ENCODE measurements at regions not wholly inside any gene's neighbourhood (a gene's known extent, or its start where the extent isn't known, plus 50 kb on each side); places are given as distances from the start of the nearest gene placed in this dataset.
"Not testable (repeated sequence)": the region's sequence is repeated elsewhere in the genome, so short reads cannot be mapped to it uniquely, and the experiment has no call there.

DNA sequence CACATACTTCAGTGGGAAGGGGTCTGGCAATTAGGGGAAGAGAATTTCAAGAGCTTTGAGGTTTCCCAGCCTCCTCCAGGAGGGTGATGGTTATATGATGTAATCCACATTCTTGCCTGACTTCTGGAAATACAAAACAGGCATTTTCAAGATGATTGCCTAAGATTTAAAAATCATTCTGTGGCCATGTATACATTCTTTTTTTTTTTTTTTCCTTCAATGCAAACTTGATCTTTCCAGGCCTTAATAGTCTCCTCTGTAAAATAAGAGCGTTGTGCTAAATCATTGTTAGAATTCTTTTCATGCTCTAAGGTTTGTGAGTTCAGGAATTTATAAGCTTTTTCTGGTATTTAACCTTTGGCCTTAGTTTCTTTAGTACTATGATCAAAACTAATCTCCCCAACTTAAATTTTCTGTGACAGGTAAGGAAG, 192.3 kb upstream of the HMCN1 start:
- no peak for DNase-seq (ENCODE audit: low read depth in 2 of 2)

DNA sequence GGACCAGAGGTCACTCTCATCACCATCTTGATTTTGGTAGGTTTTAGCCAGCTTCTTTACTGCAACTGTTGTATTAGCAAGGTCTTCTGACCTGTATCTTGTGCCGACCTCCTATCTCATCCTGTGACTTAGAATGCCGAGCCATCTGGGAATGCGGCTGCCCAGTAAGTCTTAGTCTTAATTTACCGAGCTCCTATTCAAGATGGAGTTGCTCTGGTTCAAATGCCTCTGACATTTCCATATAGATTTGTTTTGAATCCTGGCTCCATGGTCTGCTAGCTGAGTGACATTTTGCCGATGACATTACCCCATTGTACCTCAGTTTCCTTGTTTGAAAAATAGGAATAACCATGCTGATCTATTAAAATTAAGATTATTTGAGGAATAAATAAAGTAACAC, 193.9 kb upstream of the HMCN1 start:
- no peak for DNase-seq (ENCODE audit: low read depth in 2 of 2)

DNA sequence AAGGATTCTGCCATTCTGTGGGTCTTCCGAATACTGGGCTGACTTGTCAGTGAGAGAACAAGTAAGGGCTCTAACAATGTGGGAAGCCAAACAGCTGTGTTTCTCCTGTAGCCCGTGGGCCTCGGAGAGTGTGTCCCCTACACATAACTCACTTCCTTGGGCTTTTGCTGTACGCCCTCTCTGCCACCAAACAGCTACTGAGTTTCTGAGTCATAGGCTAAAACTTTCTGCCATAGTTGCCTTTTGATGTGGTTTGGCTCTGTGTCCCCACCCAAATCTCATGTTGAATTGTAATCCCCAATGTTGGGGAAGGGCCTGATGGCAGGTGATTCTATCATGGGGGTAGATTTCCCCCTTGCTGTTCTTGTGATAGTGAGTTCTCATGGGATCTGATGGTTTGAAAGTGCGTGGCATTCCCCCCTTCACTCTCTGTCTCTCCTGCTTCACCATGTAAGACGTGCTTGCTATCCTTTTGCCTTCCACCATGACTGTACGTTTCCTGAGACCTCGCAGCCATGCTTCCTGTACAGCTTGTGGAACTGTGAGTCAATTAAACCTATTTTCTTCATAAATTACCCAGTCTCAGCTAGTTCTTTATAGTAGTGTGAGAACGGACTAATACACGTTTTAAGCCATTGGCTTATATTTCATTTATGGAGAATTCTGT, 194.8 kb upstream of the HMCN1 start:
- no peak for DNase-seq (ENCODE audit: low read depth in 2 of 2)

DNA sequence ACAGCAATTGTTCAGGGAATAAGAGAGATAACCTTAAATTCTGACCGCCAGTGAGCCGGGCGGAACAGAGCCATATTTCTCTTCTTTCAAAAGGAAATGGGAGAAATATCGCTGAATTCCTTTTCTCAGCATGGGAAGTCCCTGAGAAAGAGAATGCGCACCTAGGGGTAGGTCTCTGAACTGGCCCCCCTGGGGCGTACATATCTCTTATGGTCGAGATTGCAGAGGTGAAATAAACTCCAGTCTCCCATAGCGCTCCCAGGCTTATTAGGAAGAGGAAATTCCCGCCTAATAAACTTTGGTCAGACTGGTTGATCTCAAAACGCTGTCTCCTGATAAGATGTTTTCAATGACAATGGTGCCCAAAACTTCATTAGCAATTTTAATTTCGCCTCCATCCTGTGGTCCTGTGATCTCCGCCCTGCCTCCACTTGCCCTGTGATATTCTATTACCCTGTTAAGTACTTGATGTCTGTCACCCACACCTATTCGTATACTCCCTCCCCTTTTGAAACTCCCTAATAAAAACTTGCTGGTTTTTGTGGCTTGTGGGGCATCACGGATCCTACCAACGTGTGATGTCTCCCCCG, 195.8 kb upstream of the HMCN1 start:
- DNase-seq (ENCODE audit: low read depth in 2 of 2), result not testable (repeated sequence)

DNA sequence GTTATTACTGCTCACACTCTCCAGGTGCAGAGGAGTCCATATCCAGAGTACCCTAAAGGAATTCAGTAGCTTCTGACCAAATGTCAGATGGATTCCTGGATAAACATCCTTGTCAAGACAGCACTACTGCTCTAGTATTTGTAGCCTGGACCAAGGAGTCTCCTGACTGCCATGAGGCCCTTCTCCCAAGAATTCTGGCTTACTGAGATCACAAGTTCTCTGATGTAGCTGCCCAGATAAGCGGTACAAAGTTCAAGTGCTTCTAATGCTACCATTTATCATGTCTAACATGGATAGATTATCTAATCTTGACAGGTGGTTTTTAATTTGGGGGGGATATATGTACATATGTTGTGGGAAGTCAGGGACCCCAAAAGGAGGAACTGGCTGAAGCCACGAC, 196.6 kb upstream of the HMCN1 start:
- DNase-seq (ENCODE audit: low read depth in 2 of 2), result no peak

DNA sequence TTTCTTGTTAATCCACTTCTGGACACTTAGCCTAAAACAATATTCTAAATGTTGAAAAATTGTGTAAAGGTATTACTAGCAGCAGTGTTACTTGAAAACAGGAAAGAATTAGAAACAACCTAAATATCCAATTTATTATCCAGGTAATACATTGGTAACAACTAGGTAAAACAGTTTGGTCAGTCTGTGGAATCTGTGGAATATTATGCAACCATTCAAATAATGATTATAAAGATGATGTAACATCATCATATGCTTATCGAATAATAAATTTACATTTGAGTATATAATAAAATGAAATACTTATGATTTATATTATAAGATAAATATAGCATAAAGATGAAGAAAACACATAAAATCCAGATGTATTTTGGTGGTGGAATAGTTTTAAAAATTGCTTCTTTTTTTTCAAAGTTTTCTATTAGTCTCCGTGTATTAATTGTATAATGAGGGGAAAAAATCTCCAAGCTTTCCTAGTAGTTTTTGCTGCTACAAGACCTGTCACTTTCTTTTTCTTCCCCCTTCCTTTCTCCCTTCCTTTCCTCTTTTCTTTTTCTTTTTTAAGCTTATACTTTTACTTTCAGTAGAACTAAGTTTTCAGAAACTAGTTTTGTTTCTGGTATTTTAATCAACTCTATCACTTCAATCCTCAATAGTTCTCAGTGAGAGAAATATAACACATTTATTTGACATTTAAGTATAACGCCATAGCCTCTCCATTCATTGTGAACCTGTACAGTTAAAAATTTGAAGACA, 197.8 kb upstream of the HMCN1 start:
- no peak for DNase-seq (ENCODE audit: low read depth in 2 of 2)

DNA sequence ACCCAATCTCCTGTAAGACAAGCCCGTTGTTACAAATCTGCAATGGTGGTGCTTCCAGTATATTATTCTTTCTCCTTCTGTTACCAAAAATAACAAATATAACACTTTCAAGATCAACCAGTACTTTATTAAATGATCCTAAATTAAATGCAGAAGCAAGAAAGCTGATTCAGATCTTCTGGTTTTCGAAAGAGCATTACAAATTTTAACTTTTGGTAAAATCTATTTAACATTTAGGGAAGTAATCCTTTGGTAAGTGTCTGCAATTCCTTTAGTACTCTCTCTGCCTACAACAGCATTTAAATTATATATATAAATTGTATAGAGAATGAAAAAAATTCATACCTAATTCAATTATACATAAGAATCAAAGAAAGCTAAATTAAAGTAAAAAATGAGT, 198.6 kb upstream of the HMCN1 start:
- no peak for DNase-seq (ENCODE audit: low read depth in 2 of 2)

DNA sequence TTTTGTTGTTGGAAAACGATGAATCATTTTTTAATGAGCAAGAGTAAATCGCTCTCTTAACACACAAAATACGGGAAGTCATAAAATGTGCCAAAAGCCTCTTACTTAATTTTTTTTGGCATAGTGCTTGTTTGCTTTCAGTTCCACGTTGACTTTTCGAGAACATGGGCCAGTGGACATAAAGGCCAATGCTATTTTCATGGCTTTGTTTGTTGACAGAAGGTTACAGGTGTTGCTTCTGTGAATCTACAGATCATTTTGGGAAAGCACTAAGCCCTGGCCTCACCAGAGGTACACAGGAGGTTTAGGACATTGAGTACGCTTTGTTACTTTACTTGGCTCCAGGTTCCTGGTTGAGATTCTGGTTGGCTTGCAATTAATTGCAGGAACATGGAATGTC, 199.4 kb upstream of the HMCN1 start:
- no peak for DNase-seq (ENCODE audit: low read depth in 2 of 2)

DNA sequence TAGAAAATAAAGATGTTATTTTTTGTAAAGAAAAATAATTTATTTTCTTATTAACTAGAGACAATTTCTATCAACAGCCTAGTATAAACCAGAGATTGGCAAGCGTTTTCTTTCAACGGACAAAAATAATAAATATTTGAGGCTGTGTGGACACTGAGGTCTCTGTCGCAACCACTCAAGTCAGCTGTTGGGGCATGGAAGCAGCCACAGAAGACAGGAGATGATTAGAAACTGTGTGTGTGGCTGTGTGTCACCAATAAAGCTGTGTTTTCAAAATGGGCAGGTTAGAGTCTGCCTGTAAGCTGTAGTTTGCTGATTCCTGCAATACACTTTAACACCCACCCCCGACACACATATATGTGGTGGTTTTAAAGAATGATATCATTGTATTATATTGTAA, 200.6 kb upstream of the HMCN1 start:
- DNase-seq (ENCODE audit: low read depth in 2 of 2), result no peak

DNA sequence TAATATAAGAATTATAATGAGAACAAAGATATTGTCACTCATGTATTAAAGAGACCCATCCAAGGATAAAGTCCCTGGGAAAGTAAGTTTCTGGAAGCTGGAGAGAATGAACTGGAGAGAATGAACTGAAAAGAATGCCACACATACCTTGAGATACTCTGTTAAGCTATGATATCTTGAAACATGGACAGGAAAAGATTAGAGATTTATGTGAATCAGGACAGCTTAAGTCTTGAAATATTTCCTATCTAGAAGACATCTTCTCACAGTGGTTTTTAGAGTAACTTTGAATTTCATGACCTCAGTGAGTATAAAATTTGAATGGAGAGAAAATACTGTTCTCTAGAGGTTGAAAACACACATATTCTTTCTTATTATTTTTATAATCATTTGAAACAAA, 201.3 kb upstream of the HMCN1 start:
- no peak for DNase-seq (ENCODE audit: low read depth in 2 of 2)

DNA sequence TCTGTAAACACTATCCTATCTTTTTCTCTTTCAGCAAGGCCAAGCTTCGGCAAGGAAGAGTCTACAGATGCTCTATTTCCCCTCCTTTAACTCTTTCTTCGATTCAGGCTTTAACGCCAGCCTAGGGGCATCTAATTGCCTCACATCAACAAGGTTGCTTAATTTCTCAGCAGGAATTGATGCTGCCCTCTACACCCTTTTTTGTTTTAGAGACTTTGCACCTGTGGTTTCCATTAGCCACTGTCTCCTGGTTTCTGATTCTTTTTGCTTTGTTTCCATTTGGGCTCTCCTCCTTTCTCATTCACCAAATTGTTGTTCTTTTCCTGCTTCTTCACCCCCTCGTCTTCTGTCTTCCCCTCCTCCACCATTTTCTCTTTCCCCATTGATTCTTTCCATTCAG, 202.4 kb upstream of the HMCN1 start:
- no peak for DNase-seq (ENCODE audit: low read depth in 2 of 2)

DNA sequence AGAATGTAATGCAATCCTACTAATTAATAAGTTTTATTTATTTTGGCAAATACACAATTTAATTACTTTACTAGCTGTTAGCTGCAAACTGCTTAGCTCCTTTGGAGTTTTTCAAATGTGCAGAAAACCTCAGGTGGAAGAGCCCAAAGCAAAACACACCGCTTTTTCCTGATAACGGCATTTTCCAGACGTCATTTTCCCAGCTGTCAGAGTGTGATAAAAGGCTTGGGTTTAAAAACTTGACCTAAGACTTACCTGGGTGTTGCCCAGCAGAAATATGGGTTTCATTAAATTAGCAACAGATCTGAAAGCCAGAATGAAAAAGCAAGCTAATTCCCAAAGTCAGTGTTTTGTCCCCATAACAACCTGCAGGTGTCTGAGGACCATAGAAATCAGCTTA, 204.0 kb upstream of the HMCN1 start:
- no peak for DNase-seq (ENCODE audit: low read depth in 2 of 2)

DNA sequence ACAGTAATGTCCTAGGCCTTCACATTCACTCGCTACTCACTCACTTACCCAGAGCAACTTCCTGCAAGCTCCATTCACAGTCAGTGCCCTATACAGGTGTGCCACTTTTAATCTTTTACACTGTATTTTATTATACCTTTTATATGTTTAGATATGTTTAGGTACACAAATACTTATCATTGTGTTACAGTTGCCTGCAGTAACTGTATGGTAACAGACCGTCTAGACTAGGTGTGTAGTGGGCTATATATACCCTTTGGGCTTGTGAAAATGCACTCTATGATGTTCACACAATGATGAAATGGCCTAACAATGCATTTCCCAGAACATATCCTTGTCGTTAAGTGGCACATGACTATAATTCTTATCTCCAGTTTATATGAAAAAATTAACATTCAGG, 204.5 kb upstream of the HMCN1 start:
- DNase-seq (ENCODE audit: low read depth in 2 of 2), result no peak

DNA sequence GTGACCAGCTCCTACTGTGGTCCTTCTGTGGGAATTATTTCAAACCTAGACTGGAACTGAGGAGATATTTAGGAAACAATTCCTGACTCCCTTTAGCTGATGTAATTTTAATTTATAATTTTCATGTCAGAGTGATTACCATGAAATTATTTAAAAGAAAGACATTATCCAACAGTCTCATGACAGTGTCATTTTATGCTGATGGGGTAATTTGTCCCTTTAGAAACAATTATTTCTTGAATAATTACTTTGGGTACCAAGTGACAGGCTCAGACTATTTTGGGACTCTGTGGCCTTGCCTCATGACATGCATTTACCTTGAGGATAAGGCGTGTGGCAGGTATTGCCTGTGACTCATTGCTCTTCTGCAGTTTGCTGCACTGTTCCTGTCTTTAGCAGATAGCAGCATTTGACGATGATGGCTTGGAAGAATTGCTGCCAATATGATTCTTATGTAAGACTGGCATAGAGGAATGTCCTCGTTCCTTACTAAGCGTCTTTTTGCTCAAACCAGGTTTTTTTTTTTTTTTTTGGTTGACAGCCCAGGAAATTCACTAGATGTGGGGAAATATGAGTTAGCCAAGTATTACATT, 206.0 kb upstream of the HMCN1 start:
- no peak for DNase-seq (ENCODE audit: low read depth in 2 of 2)

DNA sequence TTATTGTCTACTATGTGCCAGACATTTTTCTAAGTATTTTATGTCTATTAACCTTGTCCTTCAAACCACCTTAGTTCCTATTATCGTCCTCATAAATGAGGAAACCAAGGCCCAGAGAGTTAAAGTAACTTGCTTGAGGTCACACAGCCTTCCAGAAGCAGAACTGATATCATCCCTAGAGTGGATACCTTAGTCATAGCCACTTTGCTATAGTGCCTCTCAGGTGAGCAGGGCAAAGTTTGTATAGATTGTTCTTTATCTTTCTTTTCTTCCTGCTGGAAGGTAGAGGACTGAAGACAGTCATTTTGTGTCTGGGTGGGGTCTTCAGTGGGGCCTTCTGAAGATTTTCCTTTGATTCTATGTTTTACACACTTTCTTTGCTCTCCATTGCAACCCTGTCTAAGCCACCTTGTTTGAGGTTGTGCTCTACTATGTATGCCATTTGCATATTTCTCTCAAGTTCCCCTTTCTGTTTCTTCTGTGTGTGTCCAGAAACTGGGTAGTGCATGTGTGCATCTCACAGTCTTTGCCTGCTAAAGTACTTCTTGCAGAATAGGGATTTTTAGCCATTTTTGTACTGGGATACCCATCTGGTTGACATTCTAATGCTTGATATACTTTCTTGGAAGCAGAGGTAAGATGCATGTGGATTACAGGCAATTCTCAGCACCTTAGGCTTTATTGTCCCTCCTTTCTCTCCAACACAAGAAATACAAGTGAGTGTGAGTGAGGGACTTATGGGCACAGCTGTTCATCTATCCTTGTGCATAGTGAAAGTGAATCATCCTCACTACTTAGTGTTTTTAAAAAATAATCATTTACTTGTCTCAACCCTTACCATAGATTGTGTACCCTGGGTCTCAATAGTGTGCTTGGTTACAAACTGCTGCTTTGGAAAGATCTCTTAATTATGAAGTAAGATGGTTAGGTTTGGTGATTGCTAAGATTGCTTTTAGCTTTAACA, 207.6 kb upstream of the HMCN1 start:
- no peak for DNase-seq (ENCODE audit: low read depth in 2 of 2)

DNA sequence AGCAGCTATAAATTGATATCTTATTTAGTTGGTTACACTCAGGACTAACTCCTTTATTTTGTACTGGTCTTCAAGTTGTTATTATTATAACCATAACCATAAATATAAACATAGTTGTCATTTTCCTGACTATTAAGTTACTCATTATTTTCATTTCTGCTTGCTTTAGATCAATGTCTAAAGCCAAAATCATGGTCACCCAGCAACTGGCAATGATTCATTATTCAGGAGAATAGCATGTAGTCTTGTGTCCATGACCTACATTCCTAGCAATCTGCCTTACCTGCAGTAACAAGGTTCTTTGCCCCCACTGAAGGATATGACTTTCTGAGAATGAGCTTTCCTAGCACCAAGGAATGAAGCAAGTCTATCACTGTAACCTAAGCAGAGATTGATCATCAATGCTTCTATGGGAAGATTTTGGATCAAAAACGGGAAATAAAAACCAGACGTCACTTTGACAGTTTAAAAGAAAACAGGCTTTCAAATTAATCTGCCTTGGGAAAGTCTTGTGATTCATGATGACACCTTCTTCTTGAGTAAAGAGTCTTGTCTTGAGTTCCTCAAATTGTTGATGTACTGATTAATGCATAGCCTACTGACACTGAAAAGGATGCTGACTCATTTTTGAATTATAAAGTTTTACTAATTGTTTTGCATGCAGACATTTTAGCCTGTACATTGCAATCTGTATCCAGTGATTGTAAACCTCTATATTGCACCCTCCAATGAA, 203.3 kb upstream of the IVNS1ABP start:
- no peak for DNase-seq (ENCODE audit: low read depth in 2 of 2)

DNA sequence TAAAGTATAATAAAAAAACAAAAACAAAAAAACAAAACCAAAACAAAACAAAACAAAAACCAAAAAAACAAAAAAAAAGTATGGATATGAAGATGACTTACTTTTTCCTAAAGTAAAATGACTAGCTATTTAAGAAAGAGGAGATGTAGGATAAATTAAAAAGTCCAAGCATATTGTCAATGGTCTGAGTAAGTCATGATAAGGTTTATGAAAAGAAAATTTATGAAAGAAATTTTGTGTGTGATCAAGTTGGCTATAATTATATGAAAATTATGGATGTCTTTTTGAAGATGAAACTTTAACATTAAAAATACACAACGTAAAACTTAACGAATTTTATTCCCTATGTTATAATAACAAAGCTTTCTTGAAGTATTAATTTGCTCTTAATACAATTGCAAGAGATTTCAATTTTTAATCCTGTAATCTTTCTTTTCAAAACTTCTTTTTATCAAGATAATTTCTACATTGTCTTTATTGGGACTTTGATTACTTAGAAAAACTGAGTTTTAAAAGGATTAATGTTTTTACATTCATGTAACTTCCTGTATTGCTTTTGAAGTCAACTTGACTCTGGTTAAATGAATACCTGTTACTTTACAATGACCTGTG, 200.9 kb upstream of the IVNS1ABP start:
- DNase-seq (ENCODE audit: low read depth in 2 of 2), result no peak

DNA sequence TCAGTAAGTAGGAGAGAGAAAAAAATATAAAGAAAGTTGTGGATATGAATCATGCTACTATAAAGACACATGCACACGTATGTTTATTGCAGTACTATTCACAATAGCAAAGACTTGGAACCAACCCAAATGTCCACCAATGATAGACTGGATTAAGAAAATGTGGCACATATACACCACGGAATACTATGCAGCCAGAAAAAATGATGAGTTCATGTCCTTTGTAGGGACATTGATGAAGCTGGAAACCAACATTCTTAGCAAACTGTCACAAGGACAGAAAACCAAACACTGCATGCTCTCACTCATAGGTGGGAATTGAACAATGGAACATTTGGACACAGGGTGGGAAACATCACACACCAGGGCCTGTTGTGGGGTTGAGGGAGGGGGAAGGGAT, 200.3 kb upstream of the IVNS1ABP start:
- not testable (repeated sequence) for DNase-seq (ENCODE audit: low read depth in 2 of 2)

DNA sequence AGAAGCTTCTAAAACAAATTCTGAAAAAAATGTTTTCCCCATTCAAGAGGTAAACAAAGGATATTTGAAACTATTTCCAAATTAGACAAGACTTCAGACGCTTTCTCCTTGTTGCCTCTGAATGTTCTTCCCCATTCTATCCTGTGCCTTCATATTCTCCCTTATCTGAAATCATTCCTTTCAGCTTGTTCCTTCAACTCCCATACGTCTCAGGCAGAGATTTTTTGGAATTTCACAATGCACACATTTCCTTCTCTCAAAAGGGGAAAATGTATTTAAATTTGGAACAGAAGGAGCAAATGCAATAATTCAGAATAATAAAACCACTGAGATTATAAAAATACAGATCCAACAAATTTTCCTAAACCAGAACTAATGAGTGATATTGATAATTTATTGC, 198.7 kb upstream of the IVNS1ABP start:
- no peak for DNase-seq (ENCODE audit: low read depth in 2 of 2)

DNA sequence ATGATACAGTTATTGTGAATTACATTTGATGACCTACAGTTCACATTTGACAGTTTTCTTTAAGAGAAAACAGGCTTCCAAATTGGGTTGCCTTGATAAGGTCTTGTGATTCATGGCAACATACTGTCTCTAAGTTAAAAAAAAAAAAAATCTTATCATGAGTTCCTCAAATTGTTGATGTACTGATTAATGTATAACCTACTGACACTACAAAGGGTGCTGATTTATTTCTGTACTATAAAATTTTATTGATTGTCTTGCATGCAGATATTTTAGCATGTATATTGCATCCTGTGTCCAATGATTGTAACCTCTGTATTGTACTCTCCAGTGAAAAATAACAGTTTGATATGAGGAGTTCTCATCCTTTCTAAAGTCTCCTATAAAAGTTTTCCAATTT, 197.3 kb upstream of the IVNS1ABP start:
- DNase-seq (ENCODE audit: low read depth in 2 of 2), result no peak

DNA sequence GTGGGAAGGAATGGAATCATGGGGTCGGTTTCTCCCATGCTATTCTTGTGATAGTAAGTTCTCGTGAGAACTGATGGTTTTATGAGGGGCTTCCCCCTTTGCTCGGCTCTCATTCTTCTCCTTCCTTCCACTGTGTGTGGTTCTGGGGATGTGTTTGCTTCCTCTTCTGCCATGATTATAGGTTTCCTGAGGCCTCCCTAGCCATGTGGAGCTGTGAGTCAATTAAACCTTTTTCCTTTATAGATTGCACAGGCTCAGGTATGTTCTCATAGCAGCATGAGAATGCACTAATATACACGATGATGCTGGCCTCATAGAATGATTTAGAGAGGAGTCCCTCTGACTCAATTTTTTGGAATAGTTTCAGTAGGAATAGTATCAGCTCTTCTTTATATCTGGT, 195.4 kb upstream of the IVNS1ABP start:
- DNase-seq (ENCODE audit: low read depth in 2 of 2), result no peak

Data from activated CD4-positive, alpha-beta T cell treated with anti-CD3 and anti-CD28 coated beads for 24 hours (primary cell).